Thoracic aorta (tissue), 2 donors: ENCODE measurements at regions not wholly inside any gene's neighbourhood (a gene's known extent, or its start where the extent isn't known, plus 50 kb on each side); places are given as distances from the start of the nearest gene placed in this dataset.

Experiments
- ATAC-seq: fragments of 150-250 bp; one replicate; pipeline ENCODE4 v1.8.0; 2017; ENCODE audit warnings: low read depth; ENCODE audit not compliant: insufficient number of reproducible peaks, low FRiP score
- DNase-seq: peaks from one replicate; pipeline ENCODE4 v3.0.0-alpha.2; 2020; ENCODE audit warnings: low spot score
- H3K27ac ChIP-seq, 2 donors: fragments of 200-600 bp; sonication (generic); 1 replicate in 1 of 2; 2 replicates in 1 of 2; pipeline ENCODE4 v1.5.1; 2016; ENCODE audit warnings: mild to moderate bottlenecking in 2 of 2, moderate library complexity in 2 of 2
- H3K27me3 ChIP-seq: fragments of 200-600 bp; sonication (generic); replicated peaks from 2 replicates; pipeline ENCODE4 v1.6.0; 2016; ENCODE audit warnings: mild to moderate bottlenecking; ENCODE audit not compliant: insufficient read depth
- H3K36me3 ChIP-seq: fragments of 200-600 bp; sonication (generic); one replicate; pipeline ENCODE4 v1.5.1; 2016
- H3K4me1 ChIP-seq, 2 donors: fragments of 200-600 bp; sonication (generic); 1 replicate in 1 of 2; 2 replicates in 1 of 2; pipeline versions ENCODE4 v1.5.1 to v1.6.0; 2016; ENCODE audit warnings: low read depth in 2 of 2, mild to moderate bottlenecking in 1 of 2; ENCODE audit not compliant: control insufficient read depth in 1 of 2
- H3K4me3 ChIP-seq: fragments of 200-600 bp; sonication (generic); 2 replicates; pipeline ENCODE4 v1.5.1; 2016; ENCODE audit warnings: mild to moderate bottlenecking
- H3K9me3 ChIP-seq: fragments of 200-600 bp; sonication (generic); 2 replicates; pipeline ENCODE4 v1.5.1; 2016
- CTCF ChIP-seq: fragments of 200-600 bp; sonication (generic); IDR thresholded peaks from one replicate; pipeline ENCODE4 v1.5.1; 2019; ENCODE audit warnings: antibody characterized with exemption

DNA sequence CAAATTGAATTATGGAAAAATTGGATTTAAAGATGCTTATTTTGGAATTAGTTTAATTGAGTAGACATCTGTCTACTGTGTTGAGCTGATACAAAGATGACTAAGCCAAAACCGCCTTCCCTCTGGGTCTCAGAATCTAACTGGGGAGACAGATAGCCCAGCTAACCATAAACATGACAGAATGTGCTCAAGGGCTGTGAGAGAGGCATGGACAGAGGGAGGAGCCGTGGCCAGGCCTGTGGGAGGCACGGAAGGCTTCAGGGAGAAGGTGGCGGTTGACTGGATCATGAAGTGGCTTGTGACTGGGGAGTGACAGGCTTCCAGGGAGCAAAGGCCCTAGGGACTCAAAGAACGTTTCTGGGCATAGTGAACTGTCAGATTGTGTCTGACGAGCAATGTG lies 74.6 kb downstream of the DACT1 start:
- Histone ChIP-seq H3K4me1 (peaks cover 0 to 13% of the 10 kb centered on the region in 2 donors), H3K36me3 (no peaks in the 10 kb centered on the region), H3K9me3 (no peaks in the 10 kb centered on the region), H3K27me3 (no peaks in the 10 kb centered on the region), H3K4me3 (no peak overlapping the region), H3K27ac (no peak overlapping the region)
- ATAC-seq (no peak), DNase-seq (no peak)
- TF ChIP-seq CTCF = no peak

- ATAC-seq = no peak
- no peaks in the 10 kb centered on the region for H3K27me3 ChIP-seq
These were observed 75.9 kb downstream of the DACT1 start for GRCh38 chr14:58713677-58714076.

GRCh38 chr14:58716706-58717105 lies 78.9 kb downstream of the DACT1 start:
- no peak overlapping the region for H3K4me3 ChIP-seq
- DNase-seq (no peak), ATAC-seq (no peak)
- H3K9me3 ChIP-seq = no peaks in the 10 kb centered on the region
- H3K27me3 ChIP-seq = no peaks in the 10 kb centered on the region
- no peak for TF ChIP-seq CTCF
- H3K4me1 ChIP-seq = no peaks in the 10 kb centered on the region
- H3K36me3 ChIP-seq = no peaks in the 10 kb centered on the region
- H3K27ac ChIP-seq = no peak overlapping the region

More at GRCh38 chr14:58713677-58714076, 75.9 kb downstream of the DACT1 start:
- no peak overlapping the region for H3K4me3 ChIP-seq
- no peaks in the 10 kb centered on the region for H3K36me3 ChIP-seq
- H3K27ac ChIP-seq = no peak overlapping the region
- no peaks in the 10 kb centered on the region for H3K9me3 ChIP-seq
- TF ChIP-seq CTCF = no peak
- no peak for DNase-seq
- H3K4me1 ChIP-seq = peaks cover 0 to 13% of the 10 kb centered on the region in 2 donors

DNA sequence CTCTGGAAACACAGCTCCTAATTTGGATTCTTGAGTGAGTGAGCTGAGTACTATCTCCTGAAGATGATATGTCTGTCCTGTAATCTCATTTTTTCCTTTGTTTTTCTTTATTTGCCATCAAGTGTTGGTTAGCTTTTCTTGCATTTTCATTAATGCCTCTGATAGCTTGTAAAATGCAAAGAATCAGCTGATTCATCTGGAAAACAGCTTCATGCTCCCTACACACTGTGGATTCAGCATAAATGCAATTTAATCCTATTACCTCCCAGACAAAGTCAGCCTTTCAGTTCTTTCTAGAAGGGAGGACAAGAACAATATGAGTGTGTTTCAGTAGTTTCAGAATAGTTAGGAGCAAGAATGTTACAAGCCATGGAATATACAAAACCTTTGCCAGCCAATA lies 79.4 kb downstream of the DACT1 start:
- Histone ChIP-seq H3K9me3 (no peaks in the 10 kb centered on the region), H3K27me3 (no peaks in the 10 kb centered on the region), H3K36me3 (no peaks in the 10 kb centered on the region), H3K4me1 (no peaks in the 10 kb centered on the region), H3K4me3 (no peak overlapping the region), H3K27ac (no peak overlapping the region)
- no peak for DNase-seq
- no peak for TF ChIP-seq CTCF
- no peak for ATAC-seq

GRCh38 chr14:58717813-58718212 lies 80.1 kb downstream of the DACT1 start:
- H3K27ac ChIP-seq = no peak overlapping the region
- DNase-seq (no peak), ATAC-seq (no peak)
- H3K36me3 ChIP-seq = no peaks in the 10 kb centered on the region
- H3K4me1 ChIP-seq = no peaks in the 10 kb centered on the region
- H3K9me3 ChIP-seq = no peaks in the 10 kb centered on the region
- no peak for TF ChIP-seq CTCF
- H3K4me3 ChIP-seq = no peak overlapping the region
- no peaks in the 10 kb centered on the region for H3K27me3 ChIP-seq
